Neural cell (in vitro differentiated cells): ENCODE measurements at regions not wholly inside any gene's neighbourhood (a gene's known extent, or its start where the extent isn't known, plus 50 kb on each side); places are given as distances from the start of the nearest gene placed in this dataset.

ENCODE experiments used
- H2AFZ ChIP-seq: fragments of 200-600, 300-800 bp; sonication (generic), shearing (Covaris generic); 2 replicates; pipeline ENCODE4 v1.6.0; 2014; ENCODE audit warnings: low read depth, mild to moderate bottlenecking, antibody characterized with exemption, low read length, moderate library complexity
- H3F3A ChIP-seq: fragments of 200-600 bp; shearing (Covaris generic); 2 replicates; pipeline ENCODE4 v1.6.1; 2016; ENCODE audit warnings: mild to moderate bottlenecking, moderate library complexity, mixed read lengths, antibody characterized with exemption, low read length; ENCODE audit not compliant: insufficient read depth, poor library complexity, severe bottlenecking
- H3K27ac ChIP-seq: fragments of 200-600, 300-800 bp; sonication (generic), shearing (Covaris generic); 2 replicates; pipeline ENCODE4 v1.5.1; 2014; ENCODE audit warnings: mild to moderate bottlenecking, low read length, moderate library complexity
- H3K27me3 ChIP-seq: fragments of 300-800, 200-600 bp; sonication (generic), shearing (Covaris generic); 2 replicates; pipeline ENCODE4 v1.6.0; 2014; ENCODE audit warnings: mild to moderate bottlenecking, low read depth, low read length, moderate library complexity; ENCODE audit not compliant: insufficient read depth
- H3K36me3 ChIP-seq: fragments of 300-800, 200-600 bp; sonication (generic), shearing (Covaris generic); 2 replicates; pipeline ENCODE4 v1.5.1; 2014; ENCODE audit warnings: mild to moderate bottlenecking, antibody characterized with exemption, low read length, moderate library complexity; ENCODE audit not compliant: insufficient read depth
- H3K4me2 ChIP-seq: fragments of 300-800, 200-600 bp; sonication (generic), shearing (Covaris generic); 2 replicates; pipeline ENCODE4 v1.6.0; 2014; ENCODE audit warnings: mild to moderate bottlenecking, low read length
- H3K4me3 ChIP-seq: fragments of 300-800, 200-600 bp; sonication (generic), shearing (Covaris generic); 2 replicates; pipeline ENCODE4 v1.5.1; 2014; ENCODE audit warnings: mild to moderate bottlenecking, low read length, moderate library complexity
- H3K79me2 ChIP-seq: fragments of 200-600 bp; shearing (Covaris generic); replicated peaks from 2 replicates; pipeline ENCODE4 v1.6.0; 2014; ENCODE audit warnings: mild to moderate bottlenecking, low read length, moderate library complexity; ENCODE audit not compliant: insufficient read depth
- H3K9ac ChIP-seq: fragments of 300-800, 200-600 bp; sonication (generic), shearing (Covaris generic); 2 replicates; pipeline ENCODE4 v1.6.1; 2016; ENCODE audit warnings: mild to moderate bottlenecking, low read length, mixed read lengths
- H3K9me2 ChIP-seq: fragments of 200-600 bp; shearing (Covaris generic); 2 replicates; pipeline ENCODE4 v1.6.1; 2016; ENCODE audit warnings: mild to moderate bottlenecking, low read length, mixed read lengths; ENCODE audit not compliant: insufficient read depth
- H3K9me3 ChIP-seq: fragments of 200-600, 300-800 bp; sonication (generic), shearing (Covaris generic); 2 replicates; pipeline ENCODE4 v1.6.1; 2016; ENCODE audit warnings: mild to moderate bottlenecking, mixed run types, low read length, moderate library complexity, mixed read lengths
- H4K20me1 ChIP-seq: fragments of 200-600 bp; shearing (Covaris generic); 2 replicates; pipeline ENCODE4 v1.6.1; 2016; ENCODE audit warnings: mild to moderate bottlenecking, mixed run types; ENCODE audit not compliant: insufficient read depth
- EP300 ChIP-seq: fragments of 450-650 bp; conservative IDR thresholded peaks from 2 replicates; pipeline ENCODE4 v1.6.1; 2014; ENCODE audit warnings: antibody characterized with exemption, mild to moderate bottlenecking, moderate library complexity; ENCODE audit not compliant: poor library complexity, severe bottlenecking
- EZH2 ChIP-seq: fragments of 200-600, 300-800 bp; shearing (Covaris generic), sonication (generic); IDR thresholded peaks from 2 replicates; pipeline ENCODE4 v1.6.1; 2014; ENCODE audit warnings: antibody characterized with exemption, low read length, borderline replicate concordance, mild to moderate bottlenecking; ENCODE audit not compliant: insufficient read depth, poor library complexity, severe bottlenecking
- MXI1 ChIP-seq: fragments of 450-650 bp; conservative IDR thresholded peaks from 2 replicates; pipeline ENCODE4 v1.6.1; 2014; ENCODE audit warnings: antibody characterized with exemption, mild to moderate bottlenecking; ENCODE audit not compliant: poor library complexity, severe bottlenecking
- POLR2AphosphoS5 ChIP-seq: IDR thresholded peaks from 2 replicates; pipeline ENCODE4 v1.6.1; 2012
- RAD21 ChIP-seq: fragments of 450-650 bp; conservative IDR thresholded peaks from 2 replicates; pipeline ENCODE4 v1.6.1; 2014; ENCODE audit warnings: antibody characterized with exemption, mild to moderate bottlenecking, moderate library complexity
- REST ChIP-seq: IDR thresholded peaks from 2 replicates; pipeline ENCODE4 v1.6.1; 2012; ENCODE audit warnings: borderline replicate concordance
- SMC3 ChIP-seq: fragments of 450-650 bp; conservative IDR thresholded peaks from 2 replicates; pipeline ENCODE4 v1.6.1; 2014; ENCODE audit warnings: antibody characterized with exemption, mild to moderate bottlenecking, moderate library complexity; ENCODE audit not compliant: poor library complexity
- TAF1 ChIP-seq: IDR thresholded peaks from 2 replicates; pipeline ENCODE4 v1.6.1; 2012; ENCODE audit warnings: low read depth
- TF ChIP-seq, protein P1 (sequence below): fragments of 450-650 bp; IDR thresholded peaks from 2 replicates; pipeline ENCODE4 v1.5.1; 2014; ENCODE audit warnings: antibody characterized with exemption, mild to moderate bottlenecking, moderate library complexity; ENCODE audit not compliant: poor library complexity, severe bottlenecking

- no peaks in the 10 kb centered on the region for H3K27me3 ChIP-seq
- no peaks in the 10 kb centered on the region for H3K36me3 ChIP-seq
- no peak overlapping the region for H3K4me3 ChIP-seq
- TF ChIP-seq MXI1 (no peak), REST (no peak), POLR2AphosphoS5 (no peak), SMC3 (no peak), RAD21 (no peak), EP300 (no peak), EZH2 (no peak), TAF1 (no peak)
- TF ChIP-seq, protein P1, sequence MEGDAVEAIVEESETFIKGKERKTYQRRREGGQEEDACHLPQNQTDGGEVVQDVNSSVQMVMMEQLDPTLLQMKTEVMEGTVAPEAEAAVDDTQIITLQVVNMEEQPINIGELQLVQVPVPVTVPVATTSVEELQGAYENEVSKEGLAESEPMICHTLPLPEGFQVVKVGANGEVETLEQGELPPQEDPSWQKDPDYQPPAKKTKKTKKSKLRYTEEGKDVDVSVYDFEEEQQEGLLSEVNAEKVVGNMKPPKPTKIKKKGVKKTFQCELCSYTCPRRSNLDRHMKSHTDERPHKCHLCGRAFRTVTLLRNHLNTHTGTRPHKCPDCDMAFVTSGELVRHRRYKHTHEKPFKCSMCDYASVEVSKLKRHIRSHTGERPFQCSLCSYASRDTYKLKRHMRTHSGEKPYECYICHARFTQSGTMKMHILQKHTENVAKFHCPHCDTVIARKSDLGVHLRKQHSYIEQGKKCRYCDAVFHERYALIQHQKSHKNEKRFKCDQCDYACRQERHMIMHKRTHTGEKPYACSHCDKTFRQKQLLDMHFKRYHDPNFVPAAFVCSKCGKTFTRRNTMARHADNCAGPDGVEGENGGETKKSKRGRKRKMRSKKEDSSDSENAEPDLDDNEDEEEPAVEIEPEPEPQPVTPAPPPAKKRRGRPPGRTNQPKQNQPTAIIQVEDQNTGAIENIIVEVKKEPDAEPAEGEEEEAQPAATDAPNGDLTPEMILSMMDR, result no peak
- H3K9me2 ChIP-seq, result no peaks in the 10 kb centered on the region
- H3K79me2 ChIP-seq, result no peaks in the 10 kb centered on the region
- peaks cover 8% of the 10 kb centered on the region for H3F3A ChIP-seq
- no peak overlapping the region for H3K27ac ChIP-seq
- H3K4me2 ChIP-seq, result no peak overlapping the region
- no peaks in the 10 kb centered on the region for H4K20me1 ChIP-seq
- no peak overlapping the region for H2AFZ ChIP-seq
- no peak overlapping the region for H3K9ac ChIP-seq
- no peaks in the 10 kb centered on the region for H3K9me3 ChIP-seq
These were observed 104.7 kb upstream of the SSBP2 start for GRCh38 chr5:81855591-81855990.

GRCh38 chr5:81854915-81855314 lies 104.0 kb upstream of the SSBP2 start:
- no peaks in the 10 kb centered on the region for H3K27me3 ChIP-seq
- no peak overlapping the region for H2AFZ ChIP-seq
- H3K9me2 ChIP-seq, result no peaks in the 10 kb centered on the region
- no peak overlapping the region for H3K27ac ChIP-seq
- H3K4me3 ChIP-seq, result no peak overlapping the region
- no peak for TF ChIP-seq RAD21
- no peaks in the 10 kb centered on the region for H3K36me3 ChIP-seq
- H4K20me1 ChIP-seq, result no peaks in the 10 kb centered on the region
- no peaks in the 10 kb centered on the region for H3K9me3 ChIP-seq
- H3K9ac ChIP-seq, result no peak overlapping the region
- H3K79me2 ChIP-seq, result no peaks in the 10 kb centered on the region
- H3F3A ChIP-seq, result peaks cover 8% of the 10 kb centered on the region
- no peak overlapping the region for H3K4me2 ChIP-seq

DNA sequence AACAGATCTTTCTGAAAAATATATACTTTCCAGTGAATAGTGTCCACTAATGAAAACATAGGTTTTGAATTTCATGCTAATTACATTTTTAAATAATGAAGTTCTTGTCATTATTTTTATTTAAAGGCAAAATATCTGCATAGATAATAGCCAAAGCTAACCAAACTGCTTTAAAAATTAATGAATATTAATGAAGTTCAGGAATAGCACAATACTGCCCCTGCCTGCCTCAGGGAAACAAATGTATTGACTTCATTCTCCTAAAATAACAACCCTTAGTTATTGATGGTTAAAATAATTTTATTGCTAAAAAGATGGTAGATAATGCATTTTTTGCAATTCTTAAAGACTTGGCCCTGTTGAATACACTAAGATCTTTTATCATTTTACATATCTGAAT lies 103.6 kb upstream of the SSBP2 start:
- H3F3A ChIP-seq, result peaks cover 8% of the 10 kb centered on the region
- H3K4me2 ChIP-seq, result no peak overlapping the region
- no peaks in the 10 kb centered on the region for H3K79me2 ChIP-seq
- no peak for TF ChIP-seq EP300
- TF ChIP-seq EZH2, result no peak
- peak; percentile 29 for TF ChIP-seq SMC3
- no peak for TF ChIP-seq REST
- TF ChIP-seq MXI1, result no peak
- TF ChIP-seq RAD21, result peak; percentile 45
- TF ChIP-seq POLR2AphosphoS5, result no peak
- no peak for TF ChIP-seq TAF1
- TF ChIP-seq, protein P1, result peak; percentile 56
- no peak overlapping the region for H2AFZ ChIP-seq
- no peak overlapping the region for H3K4me3 ChIP-seq
- H3K9me2 ChIP-seq, result no peaks in the 10 kb centered on the region
- H3K9me3 ChIP-seq, result no peaks in the 10 kb centered on the region
- H3K36me3 ChIP-seq, result no peaks in the 10 kb centered on the region
- H3K27ac ChIP-seq, result no peak overlapping the region
- H3K9ac ChIP-seq, result no peak overlapping the region
- H3K27me3 ChIP-seq, result no peaks in the 10 kb centered on the region
- H4K20me1 ChIP-seq, result no peaks in the 10 kb centered on the region
